GM04503 (cell line): ENCODE measurements at regions not wholly inside any gene's neighbourhood (a gene's known extent, or its start where the extent isn't known, plus 50 kb on each side); places are given as distances from the start of the nearest gene placed in this dataset.

Experiments used
- DNase-seq: peaks from one replicate; pipeline ENCODE4 v3.0.0-alpha.2; 2012; ENCODE audit warnings: low read depth

DNA sequence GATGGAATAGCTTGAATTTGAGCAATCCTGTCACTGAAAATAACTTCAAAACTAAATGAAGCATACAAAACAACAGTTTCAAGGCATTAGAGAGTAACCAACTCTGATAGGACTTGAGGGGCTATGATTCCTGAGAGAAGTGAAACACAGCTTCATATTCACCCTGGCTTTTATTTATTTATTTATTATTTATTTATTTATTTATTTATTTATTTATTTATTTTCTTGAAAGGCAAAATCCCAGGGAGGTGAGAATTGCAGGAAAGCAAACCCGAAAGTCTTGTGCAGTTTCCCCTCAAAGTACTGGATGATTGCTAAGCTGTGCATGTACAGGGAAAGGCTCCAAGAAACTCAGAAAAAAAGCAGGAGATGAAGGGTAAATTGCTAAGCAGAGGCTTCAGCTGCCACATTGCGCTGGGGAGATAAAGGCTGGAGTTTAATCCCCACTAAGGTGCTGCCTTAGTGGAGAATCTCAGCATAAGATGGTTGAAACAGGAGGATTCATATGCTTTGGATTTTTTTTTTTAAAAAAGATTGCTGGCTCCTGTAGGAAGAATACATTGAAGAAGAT lies 72.9 kb upstream of the COL24A1 start:
- no peak for DNase-seq

DNA sequence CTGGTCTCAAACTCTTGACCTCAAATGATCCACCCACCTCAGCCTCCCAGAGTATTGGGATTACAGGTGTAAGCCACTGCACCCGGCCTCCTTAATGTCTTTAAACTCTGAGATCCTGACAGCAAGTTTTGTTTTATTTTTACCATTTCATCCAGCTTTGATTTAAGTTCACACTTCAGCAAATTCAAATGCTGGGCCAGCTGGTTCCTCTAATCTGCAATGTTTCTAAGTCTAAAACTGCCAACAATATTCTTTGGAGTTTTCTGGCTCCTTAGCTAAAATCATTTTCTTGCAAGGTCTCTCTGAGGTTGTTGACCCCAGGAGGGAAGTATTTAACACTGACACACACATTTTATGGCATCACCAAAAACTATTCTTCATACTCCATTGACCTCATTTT lies 72.0 kb upstream of the COL24A1 start:
- DNase-seq, result no peak

DNA sequence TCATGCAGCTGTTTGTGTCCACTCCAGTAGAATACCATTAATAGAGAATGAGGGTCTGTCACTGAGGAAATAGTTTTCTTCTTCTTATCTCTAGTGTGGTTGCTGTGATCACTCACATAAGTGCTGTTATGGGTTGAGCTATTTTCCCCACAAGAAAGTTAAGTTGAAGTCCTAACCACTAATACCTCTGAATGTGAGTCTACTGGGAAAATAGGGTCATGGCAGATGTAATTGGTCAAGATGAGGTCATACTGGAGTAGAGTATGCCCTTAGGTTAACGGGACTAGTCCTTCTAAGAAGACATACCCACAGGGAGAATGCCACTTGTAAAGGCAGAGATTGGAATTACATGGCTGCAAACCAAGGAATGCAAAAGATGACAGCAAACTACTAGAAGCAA lies 70.5 kb upstream of the COL24A1 start:
- DNase-seq, result no peak

DNA sequence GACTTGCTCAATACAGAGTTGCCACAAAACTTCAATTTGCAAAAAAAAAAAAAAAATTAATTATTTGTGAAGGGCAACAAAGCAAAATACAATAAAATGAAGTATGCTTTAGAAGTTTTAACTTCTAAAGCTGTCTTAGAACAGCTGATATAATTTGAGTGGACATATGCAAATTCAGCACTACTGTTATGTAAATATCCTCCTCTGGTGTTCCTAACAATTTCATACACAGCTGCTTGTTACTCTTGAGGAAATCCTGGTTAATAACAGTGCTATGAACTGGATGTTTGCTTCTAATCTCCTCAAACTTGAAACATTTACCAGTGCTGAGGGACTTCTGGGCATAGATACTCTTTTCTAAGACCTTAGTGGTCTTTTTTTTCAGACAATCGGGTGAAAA lies 69.6 kb upstream of the COL24A1 start:
- DNase-seq, result no peak

DNA sequence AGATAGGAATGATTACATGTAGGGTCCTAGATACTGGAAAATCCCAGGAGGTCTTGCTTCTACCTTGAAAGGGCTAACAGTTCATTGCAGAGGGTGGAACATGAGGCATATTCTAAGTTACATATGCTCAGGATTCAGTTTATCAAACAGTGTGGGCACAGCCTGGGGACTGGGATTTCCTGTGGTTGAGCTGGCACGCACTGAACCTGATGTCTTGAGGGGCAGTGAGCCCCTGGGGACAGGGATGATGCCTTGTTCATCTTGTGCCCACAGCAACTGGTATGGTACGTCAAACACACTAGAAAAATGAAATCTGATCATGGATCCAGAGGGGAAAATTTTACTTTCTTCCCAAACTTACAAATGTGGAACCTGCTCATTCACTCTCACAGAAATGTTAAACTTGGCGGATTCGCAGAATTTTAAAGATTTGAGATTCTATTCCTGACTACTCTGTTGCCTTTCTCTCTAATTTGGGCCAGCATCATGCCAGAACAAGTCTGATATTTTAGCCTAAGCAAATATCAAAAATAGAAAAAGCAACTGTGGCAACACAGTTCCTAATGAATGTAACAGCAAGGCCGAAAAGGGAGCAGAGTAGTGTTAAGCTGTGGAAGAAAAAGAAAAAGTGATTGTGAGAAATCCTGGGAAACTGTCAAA lies 68.2 kb upstream of the COL24A1 start:
- DNase-seq, result no peak

DNA sequence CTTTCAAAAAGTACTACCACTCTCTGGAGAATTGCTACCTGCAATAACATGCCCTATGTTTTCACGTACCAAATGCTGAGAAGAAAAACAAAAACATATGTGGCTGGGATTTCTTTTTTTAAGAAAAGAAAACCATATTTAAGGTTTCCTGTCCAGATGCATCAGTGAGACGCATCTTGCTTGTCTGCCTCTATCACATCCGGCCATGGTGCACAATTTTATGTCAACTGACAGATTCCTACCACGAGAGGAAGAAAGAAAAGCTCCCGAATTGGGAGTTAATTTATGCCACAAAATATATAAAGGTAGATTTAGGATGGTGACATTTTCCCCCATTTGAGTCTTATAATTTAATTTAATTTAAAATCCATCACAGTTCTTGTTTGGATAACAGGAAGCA lies 62.3 kb upstream of the COL24A1 start:
- DNase-seq, result no peak

DNA sequence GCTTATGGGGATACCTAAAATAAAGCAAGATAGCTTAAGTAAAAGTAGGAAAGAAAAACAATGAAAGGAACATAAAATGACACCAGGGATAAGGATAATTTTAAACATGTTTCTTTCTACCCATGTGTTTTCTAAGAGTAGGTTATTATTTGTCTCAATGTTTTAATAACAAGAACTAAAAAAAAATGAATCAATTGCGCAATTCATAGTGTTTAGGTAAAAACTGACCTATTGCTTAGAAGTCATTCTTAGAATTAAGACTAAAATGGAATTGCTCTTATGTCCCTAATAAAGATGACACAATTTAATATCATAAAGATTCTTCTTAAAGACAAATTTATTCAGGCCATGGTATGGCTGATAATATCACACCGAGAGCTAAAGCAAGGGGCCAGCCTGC lies 58.0 kb upstream of the COL24A1 start:
- no peak for DNase-seq

DNA sequence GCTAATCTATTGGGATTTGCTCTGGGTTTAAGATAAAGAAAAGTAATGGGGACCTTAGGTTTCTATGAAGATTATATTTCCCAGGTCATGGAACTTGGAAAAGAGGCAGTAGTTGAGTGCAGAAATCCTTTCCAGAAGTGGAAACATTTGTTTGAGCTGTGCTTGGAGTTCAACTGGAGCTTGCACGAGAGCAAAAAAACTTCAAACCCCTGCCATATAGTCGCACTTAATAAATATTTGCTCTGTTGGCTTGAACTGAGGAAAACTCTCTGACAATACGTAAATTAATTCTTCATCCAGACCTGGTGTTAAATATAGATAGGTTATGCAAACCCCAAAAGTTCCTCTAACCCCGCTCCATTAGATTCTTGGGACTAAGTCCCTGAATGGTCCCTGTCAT lies 52.8 kb upstream of the COL24A1 start:
- DNase-seq, result no peak

DNA sequence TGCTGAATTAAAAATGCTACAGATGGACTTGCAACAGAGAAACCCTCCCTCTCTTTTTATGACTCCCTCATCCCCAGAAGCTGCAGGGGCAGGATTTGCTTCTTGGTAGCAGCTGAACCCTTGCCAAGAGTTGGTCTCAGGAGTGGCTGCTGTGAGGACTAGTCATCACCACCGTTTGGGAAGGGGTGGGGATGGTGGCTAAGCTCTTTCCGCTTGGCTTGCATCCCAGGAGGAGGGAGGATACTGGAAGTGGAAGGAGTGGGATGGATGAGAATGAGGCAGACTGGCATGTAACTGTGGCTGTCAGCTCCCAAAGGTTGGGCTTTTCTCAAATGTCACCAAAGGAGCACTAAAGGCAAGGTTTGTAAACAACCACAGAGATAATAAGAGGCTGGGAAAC lies 50.8 kb upstream of the COL24A1 start:
- peak; percentile 59 for DNase-seq
